Activated T-helper 1 cell treated with anti-CD3 and anti-CD28 coated beads, Interleukin-2, amount 50 U/mL, for 16 hours (primary cell): ENCODE measurements at regions not wholly inside any gene's neighbourhood (a gene's known extent, or its start where the extent isn't known, plus 50 kb on each side); places are given as distances from the start of the nearest gene placed in this dataset.

Experiments used
- DNase-seq, 2 donors: peaks; one replicate each; pipeline ENCODE4 v3.0.0-alpha.2; 2020; ENCODE audit warnings: low read depth in 1 of 2, low spot score in 1 of 2

DNA sequence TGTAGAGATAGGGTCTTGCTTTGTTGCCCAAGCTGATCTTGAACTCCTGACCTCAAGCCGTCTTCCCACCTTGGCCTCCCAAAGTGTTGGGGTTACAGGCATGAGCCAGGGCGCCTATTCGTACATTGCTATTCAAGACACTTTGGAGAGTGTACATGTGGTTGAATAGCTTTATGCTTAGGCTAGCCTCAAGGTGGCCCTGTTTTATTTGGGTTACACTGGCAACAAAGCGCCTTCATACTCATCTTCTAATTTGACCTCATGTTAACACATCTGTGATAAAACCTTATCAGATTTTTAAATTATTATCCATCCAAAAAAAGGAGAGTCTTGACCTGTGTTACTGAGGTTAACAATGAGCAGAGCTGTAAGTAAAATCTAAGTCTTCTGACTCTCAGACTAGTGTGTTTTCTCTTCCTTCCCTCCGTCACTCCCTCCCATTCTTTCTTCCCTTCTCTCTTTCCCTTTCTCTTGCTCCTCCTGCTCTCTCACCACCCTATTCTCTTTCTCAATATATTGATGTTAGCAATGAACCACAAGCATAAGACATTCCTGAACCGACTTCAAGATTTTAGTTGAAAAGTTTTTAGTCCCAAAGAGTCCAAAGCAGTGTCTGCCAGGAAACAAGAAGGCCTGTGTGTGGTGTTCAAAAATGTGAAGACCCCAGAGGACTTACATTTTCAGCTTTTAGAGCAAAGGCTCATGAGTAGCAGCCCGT is 603.7 kb upstream of the CFAP20DC start:
- no peak for DNase-seq

DNA sequence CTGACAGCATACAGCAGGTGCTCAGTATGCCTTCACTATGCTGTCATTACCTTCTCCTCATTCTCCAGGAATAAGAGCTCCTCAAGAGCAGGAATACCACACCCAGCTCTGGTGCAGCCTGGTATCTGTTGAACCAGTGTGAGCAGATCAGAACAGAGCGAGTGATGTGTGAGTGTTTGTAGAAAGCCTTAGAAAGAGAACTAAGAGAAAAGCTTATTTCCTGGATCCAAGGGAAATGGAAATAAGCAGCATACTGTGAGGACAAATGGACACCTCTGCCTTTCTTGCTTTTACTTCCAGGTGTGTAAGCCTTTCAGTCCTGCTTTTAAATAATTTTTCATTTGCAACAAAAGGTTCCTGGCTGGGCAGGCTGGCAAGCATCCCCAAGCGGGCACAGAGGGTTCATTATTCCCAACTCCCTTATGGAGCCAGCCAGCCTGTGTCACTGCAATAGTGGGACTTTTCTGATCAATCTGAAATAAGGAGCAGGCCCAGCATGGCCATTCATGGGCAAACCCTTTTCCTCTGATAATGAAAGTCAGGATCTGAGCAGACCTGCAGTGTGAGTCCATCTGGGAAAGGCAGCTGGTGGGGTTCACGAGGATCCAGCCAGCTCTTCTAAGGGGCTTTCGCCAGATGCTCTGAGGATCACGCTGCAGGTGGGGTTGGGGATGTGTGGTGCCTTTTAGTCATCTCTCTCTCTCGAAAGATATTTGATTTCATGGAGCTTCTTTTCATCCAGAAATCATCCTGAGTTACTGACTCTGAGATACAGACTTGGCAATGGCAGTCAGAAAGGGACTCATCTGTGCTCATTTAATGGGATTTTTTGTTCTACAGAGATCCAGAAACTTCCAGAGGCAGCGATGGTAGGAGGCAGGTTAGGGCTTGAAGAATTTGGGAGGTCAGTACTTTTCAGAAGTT is 594.9 kb upstream of the CFAP20DC start:
- no peak for DNase-seq

DNA sequence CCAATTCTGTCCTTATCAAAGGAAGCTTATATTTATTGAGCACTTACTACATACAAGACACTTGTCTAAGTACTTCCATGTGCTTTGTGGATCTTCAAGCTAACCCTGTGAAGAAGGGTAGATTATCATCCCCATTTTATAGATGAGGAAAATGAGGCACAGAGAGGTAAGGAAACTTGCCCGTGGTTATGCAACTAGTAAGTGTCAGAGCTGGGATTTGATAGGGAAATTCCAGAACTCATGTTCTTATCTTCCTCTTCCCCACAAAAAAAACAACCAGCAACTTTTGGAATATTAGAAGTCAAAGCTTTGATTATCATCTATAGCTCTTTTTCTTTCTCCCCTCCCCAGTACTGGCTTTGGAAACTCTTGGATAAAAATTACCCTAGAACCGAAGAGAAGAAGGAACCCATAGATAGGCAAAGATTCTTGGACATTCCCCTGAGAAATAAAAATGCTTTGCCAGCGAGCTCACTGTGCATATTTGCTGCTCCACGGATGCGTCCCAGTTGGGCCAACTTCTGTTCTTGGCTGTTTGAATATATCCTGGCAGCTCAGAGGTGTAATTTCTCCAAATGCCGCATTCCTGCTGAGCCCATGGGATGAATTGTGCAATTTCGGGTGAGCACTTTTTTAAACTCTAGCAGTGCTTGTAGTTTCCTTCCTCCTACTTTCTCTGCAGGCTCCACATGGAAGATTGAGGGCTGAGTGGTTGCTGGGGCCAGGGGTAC is 591.5 kb upstream of the CFAP20DC start:
- no peak for DNase-seq

DNA sequence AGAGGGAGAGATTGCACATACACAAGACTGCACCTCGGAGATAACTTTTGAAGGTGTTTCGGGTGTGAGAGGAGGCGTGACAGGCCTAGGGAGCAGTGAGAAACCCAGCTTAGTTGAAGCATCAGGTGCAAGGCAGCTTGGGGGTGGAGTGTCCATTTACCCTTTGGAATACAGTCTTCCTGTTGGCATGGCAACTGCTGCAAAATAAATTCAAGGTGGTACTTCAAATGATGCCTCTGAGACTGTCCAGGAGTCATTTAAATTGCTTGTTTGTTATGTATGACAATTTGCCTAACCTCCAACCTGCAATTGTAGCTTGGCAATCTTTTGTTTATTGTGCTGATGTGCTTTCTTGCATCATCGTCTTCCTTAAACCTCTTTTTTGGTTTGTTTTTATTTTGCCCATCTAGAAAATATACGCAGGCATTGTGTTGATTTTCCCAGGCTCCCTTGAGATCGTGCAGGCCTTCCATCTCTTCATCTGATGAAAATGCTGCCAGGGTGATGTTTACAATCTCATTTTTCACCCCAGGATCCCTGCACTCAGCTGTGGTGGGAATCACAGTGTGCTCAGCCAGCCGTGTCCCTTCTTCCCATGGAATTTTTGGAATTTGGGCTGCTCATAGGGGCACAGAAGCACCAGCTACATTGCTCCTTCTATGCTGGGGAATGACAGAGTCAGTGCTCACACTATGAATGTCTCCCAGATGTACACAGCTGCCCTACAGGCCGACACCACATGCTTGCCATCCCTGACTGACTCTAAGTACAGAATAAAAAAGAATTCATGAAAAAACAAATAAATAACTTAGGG is 583.1 kb upstream of the CFAP20DC start:
- no peak for DNase-seq

DNA sequence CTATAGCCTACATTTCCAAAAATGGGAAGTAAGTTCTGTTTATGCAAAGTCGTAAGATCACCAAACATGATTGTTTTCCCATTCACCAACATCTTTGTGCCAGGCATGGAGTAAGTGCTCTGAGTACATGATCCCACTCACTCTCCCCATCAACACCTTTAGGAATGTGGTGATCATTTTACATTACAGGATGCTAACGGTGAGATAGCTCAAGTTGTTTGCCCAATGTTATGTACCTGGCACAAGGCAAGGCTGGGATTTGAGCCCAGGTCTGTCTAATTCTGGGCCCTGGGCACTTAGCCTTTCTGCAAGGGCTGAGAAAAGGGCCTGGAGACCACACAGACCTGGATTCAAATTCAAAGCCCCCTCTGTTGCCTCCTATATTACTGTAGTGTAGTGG is 581.7 kb upstream of the CFAP20DC start:
- DNase-seq = no peak

DNA sequence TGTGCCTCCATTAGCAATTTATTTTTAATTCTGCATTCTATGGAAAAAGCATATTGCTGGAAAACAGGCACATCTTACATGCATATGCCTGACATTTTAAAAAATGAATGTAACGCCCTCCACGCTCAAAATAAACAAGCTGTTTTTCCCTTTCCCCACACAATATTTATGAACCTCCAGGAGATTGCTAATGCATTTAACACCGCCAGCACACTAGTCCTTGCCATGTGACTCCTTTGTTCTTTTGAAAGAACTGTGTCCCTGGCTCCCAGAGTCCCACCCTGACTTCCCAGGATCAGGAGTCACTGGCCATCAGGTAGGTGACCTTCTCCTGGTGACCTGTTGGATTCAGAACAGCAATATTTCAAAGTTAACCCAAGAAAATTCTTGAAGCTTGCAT is 571.2 kb upstream of the CFAP20DC start:
- no peak for DNase-seq

GRCh38 chr3:59620325-59620724 is 570.5 kb upstream of the CFAP20DC start:
- DNase-seq = no peak

- no peak for DNase-seq
Measured at GRCh38 chr3:59612444-59612715, 562.6 kb upstream of the CFAP20DC start.

GRCh38 chr3:59611649-59612443 is 562.0 kb upstream of the CFAP20DC start:
- no peak for DNase-seq

- no peak for DNase-seq
Measured at GRCh38 chr3:59609657-59610348, 560.0 kb upstream of the CFAP20DC start.

GRCh38 chr3:59608356-59608755 is 558.5 kb upstream of the CFAP20DC start:
- no peak for DNase-seq

- DNase-seq = no peak
Measured at GRCh38 chr3:59607656-59608055, 557.8 kb upstream of the CFAP20DC start.

DNA sequence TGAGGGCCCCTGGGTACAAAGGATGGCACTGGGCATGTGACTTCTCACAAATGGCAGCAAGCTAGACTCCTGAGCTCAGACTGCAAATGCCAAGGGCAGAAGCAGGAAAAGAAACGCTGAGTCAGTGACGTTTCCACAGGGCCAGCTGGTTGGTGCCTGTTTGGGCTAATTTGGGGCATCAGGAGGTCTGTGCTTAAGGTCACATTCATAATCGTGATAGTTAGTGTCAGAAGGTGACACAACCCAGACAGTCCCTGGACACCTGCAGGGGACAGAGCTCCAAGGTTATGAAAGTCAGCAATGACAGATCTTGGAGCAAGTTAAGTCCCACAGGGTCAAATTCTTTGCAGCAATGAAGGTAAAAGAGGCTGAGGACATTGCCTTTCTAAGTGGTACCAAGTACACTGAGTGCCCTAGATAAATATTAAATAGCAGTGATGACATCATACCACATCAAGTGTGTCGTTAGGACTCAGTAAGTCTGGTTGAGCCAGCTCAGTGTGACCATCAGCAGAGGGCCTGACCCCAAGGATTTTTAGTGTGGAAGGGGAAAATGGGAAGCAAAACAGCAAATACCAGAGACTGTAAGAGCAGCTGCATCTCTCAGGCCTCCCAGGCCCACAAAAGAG is 556.9 kb upstream of the CFAP20DC start:
- DNase-seq = no peak

GRCh38 chr3:59605944-59606534 is 556.2 kb upstream of the CFAP20DC start:
- DNase-seq = no peak

GRCh38 chr3:59605318-59605717 is 555.5 kb upstream of the CFAP20DC start:
- no peak for DNase-seq

GRCh38 chr3:59601486-59601885 is 551.7 kb upstream of the CFAP20DC start:
- DNase-seq = no peak

- DNase-seq = no peak
Measured at GRCh38 chr3:59600631-59601030, 550.8 kb upstream of the CFAP20DC start.

DNA sequence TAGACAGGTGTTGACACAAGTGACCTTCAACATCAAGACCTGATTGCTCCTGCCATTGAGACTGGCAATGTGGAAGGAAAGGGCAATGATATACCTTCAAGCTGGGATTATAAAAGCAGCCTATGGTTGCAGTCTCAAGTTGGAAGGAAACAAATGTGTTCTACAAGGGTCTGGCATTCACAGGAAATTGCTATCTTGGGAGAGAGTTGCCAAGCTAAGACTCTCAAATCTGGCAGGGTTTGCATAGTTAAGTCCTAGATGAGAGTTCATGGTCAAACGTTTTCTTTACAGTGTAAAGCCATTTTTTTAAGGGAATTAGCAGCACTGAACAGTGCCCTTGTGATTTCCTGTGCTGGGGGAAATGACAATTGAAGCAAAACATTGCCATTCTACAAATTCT is 546.9 kb upstream of the CFAP20DC start:
- no peak for DNase-seq

GRCh38 chr3:59595830-59596229 is 546.0 kb upstream of the CFAP20DC start:
- DNase-seq = no peak
